GM21723 (cell line): ENCODE measurements at regions not wholly inside any gene's neighbourhood (a gene's known extent, or its start where the extent isn't known, plus 50 kb on each side); places are given as distances from the start of the nearest gene placed in this dataset.

Experiments
- ATAC-seq: cut with Tn5 transposase; IDR thresholded peaks from one replicate; pipeline ENCODE4 v1.9.1; 2021; ENCODE audit warnings: mild to moderate bottlenecking, moderate library complexity; ENCODE audit not compliant: unreplicated experiment

DNA sequence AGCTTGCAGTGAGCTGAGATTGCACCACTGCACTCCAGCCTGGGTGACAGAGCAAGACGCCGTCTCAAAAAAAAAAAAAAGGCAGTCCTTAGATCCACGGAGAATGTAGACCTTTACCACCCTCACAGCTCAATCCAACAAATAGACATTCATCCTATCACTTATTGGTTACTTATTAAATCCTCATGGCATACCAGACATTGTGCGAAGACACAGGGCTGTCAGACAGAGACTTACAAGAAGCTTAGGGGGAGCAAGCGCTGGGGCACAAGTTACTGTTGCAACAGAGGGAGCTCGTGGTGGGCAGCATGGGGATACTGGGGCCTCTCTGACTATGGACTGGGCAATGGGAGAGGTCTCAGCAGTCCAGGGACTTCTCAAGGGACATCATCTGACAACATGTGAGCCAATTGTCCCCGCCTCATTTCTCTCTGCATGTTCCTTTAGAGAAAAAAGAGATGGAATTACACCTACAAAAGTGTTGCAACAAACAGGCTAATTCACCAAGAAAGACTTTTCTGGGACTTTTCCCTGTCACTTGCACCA is 82.8 kb upstream of the TNS3 start:
- ATAC-seq, result no peak

DNA sequence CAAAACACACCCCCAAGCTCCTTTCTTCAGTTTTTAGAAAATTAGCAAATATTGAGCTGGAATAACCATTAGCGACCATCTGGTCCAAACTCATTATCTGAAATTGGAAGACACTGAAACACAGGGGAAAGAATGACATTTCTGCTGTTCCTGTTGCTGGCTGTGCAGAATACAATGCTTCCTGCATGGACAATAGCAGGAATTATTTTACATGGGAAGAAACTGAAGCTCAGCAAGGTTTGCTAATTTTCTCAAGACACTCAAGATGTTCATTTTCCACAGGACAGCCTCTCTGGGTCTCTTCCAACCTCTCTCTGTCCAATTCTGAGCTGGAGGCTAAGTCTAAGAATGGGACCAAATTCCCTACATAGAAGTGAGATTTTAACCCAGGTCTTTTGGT is 81.9 kb upstream of the TNS3 start:
- no peak for ATAC-seq

DNA sequence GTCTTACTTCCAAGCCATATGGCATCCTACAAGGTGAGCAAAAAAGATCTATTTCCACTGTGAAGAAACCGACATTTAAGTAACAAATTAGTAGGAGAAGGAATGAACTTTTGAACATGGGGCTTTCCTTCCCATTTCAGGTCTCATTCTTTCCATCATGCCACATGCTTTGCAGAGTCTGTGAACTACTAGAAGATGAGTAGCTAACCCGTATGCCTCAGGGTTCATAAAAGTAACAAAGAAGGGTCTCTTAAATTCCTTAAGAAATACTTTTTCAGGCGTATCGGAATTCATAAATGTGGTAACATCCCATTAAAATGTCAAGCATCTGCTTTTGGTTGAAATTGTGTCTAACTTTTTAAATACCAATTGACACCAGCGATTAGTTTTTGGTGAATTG is 81.3 kb upstream of the TNS3 start:
- ATAC-seq, result no peak

DNA sequence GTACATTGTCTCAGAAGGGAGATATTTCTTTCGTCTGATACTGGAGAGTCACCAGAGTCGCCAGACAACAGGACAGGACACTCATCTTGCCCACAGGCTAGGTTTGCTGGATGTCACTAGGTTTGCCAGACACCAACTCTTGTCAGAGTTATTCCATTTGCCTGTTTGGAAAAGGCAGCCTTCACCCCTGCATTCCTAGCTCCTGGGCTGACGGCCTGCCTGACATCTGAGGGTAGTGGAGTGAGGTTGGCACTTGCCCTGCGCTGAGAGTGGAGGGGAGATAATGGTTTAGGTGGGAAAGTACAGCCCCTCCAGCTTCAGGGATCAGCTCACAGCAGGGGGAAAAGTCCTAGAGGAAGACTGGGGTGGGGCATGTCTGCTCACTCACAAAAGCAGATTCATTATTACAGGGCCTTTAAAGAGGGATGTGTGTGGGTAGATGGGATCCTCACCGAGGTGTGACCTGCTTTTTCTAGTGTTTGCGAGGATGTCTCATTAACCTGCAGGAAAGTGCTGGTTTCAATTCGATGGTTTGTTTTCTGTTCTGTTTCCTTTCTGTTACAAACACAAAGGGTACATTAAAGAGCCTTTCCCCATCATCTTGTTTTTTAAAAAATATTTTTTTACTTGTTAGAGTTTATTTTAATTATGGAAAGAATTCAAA is 79.3 kb upstream of the TNS3 start:
- peak; percentile 72 for ATAC-seq

DNA sequence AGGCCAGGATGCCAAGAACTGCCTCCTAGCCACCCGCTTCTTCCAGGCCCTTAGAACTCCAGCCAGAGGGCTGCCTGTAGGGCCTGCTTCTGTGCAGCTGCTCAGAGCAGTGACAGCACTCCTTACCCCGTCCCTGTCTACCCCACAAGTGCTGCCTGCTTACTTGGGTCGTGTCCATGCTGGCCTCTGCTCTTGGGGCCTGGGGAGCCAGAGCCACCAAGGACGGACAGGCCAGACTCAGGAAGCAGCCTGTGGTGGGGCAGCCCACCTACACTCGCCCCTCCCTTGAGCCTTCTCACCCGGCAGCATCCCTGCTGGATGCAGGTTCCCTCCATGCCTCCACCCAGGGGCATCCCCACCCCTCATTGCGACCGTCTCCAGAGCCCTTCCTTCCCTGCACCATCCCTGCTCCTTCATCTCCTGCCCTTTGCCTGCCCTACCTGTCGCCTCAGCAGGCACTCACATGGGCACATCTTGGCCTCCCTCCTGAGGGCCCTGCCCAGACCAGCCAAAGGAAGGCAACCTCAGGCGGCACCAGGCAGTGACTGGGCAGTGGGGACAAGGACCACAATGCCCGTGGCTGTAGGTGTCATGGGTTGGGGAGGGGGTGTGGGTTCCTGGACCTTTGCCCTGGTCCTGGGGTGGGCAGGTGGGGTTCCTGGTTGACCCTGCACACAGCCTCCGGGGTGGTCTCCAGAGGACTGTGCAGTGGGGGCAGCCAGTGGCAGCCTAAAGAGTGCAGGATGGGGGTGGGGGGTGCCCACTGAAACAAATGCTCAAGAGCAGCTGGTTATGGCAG is 78.0 kb upstream of the TNS3 start:
- ATAC-seq, result no peak

DNA sequence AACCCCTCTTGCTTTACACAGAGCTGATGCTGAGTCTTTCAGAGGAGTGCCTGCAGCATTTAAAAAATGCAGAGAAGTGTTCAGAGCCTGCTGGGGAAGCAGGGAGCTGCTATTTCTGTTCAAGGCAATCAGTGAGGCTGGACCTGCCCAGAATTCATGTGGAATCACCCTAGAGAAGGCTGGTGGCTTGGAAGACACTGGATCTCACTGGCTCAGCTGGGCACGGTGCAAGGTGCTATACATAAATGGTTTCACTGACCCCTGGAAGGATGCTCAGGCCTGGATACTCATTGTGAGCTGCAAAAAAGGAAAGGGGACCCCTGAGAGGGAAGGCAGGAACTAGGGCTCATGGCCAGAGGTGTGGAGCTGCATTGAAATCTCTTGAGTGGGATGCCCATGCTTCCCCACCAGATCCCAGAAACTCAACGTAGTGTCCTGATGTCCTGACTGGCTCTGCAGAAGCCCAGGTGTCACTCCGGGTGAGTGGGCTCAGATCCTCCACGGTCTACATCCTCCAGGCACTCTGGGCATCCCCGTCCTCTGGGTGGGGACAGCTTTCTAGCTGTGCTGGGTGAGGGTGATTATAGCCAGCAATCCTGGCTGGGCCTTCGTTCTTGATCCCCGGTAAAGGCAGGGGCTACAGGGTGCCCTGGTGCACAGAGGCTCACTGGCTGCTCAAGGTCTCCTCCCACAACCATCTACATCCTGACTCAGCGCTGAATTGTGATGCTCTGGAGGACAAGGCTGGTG is 77.2 kb upstream of the TNS3 start:
- ATAC-seq, result no peak

DNA sequence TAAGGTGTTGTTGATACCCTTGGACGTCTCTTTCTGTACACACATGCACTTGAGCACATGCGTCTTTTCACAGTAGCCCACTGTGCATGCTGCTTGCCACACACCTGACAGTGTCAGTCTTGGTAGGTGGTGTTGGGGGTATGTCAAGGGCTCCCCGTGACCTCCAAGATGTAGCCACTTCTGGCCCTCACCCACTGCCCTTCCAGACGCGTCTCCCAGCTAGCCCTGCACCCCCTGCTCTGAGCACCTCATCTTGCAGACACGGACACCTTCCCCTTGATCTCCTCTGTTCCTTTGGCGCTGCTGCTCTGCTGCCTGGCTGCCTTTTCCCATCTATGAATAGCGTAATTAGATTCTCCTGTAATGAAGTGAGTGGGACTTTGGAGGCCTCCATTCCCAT is 75.2 kb upstream of the TNS3 start:
- ATAC-seq, result no peak

DNA sequence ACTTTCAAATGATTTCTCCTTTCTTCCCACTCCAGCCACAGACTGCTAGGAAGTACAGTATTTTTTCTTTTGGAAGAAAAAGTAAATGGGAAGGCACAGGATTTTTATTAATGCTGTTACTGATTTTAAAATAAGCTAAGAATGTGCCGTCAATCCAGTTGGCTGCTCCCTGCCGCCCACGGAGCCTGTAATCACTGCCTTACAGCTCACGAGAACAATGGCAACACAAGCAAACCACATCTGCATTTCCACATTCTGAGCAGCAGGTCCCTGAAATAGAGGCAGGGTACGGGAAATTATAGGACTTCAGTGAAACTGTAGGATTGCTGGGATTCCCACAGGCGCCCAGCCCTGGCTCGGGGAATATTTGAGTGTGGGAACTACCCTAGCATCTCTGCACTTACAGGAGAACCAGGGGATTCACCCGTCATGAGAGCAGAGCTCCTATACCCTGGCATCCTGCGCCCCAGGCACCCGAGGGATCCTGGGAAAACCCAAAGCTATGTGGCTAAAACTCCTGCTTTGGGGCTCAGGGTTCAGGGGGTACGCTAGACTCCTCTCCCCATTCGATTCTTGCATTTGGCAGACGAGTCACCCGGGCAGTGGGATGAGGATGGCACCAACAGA is 72.9 kb upstream of the TNS3 start:
- no peak for ATAC-seq

DNA sequence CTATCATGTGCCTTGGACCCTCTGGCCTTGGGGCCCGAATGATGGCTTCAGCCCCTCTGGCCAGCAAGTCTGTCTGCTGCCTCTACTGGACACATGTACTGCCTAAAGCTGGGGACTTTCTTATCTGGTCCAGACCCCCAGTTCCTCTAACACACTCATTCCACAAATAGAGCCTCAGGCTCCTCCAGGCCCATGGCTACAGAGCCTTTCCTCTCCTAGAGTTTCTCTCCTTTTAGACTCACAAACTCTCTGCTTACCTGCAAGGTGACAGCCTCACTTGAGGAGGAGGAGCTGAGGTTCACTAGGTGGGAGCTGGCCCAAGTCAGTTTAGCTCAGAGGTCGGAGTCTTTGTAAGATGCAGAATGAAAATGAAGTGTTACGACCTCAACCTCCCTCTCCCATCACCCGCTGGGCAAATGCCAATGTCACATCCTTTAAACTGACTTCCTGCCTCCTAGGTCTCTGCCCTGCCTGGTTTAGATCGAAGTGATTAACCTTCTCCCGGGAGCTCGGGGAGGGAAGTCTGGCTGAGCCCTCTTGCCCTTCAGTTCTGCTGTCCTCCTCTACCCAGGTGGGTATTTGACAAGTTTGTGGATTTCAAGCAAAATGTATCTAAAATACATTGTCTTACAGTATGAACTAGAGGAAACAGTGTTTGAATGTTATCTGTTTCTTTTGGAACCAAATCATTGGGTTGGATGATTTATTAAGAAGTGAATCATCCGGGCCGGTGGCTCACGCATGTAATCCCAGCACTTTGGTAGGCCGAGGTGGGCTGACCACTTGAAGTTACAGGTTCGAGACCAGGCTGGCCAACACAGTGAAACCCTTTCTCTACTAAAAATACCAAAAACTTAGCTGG is 71.9 kb upstream of the TNS3 start:
- no peak for ATAC-seq

DNA sequence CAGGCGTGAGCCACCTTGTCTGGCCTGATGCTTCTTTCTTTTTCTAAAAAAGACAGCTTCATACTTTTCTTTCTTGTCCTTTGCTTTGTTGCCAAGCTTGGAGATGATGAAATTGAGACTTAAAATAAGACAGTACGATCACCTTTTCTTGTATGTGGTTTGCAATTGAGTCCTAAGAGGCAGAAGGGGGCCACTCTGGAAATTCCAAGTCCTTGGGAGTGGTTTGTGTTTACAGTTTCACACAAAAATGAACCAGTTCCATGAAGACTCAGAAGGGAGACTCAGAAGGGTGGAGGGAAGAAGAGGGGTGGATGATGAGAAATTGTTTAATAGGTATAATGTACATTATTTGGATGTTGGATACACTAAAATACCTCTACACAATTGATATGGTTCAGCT is 70.7 kb upstream of the TNS3 start:
- ATAC-seq, result no peak

DNA sequence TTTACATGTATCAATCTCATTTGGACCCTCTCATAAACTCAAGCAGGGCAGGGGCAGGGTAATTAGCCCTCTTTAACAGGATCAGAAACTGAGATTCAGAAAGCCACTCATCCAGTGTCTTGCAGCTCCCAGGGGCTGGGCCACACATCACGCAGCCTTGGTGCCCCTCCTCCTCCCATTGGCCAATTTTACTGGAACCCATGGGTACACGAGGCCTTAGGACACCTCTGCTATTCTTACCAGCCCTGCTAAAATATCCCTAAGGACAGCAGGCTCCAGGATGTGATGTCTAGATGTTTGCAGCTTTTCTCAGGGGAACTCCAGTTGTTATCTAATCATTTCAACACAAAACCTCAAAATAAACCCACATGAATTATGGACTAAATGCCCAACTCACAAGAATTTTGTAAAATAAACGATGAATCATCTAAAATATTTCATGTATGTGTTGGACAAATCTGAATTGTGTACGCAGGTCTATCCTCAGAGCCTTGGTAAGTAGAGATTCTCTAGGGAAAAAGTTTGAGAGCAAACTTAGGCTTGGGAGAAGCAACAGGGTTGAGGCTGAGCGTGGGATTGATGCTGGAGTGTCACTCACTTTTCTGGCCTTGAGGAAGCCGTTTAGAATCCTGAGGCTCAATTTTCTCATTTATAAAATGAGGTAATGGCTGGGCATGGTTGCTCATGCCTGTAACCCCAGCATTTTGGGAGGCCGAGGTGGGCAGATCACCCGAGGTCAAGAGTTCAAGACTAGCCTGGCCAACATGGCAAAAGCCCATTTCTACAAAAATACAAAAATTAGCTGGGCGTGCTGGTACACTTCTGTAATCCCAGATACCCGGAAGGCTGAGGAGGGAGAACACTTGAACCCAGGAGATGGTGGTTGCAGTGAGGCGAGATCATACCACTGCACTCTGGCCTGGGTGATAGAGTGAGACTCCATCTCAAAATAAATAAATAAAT is 69.7 kb upstream of the TNS3 start:
- no peak for ATAC-seq

DNA sequence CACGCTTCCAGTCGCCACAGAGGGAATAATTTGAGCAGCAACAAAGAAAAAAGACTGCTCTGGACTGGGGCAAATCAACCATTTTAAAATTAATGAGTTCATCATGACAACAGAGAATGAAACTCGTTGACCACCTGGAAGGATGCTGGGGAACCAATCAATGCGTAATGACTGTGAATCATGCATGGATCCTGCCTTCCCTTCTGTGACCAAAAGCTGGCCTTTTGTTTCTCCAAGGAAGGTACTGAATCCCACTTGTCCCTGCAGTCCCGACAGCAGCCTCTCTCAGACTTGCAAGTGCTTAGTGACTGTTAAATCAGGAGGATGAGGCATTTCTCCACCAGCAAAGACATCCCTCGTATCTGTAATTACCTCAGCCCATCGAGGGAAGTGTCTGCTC is 68.0 kb upstream of the TNS3 start:
- no peak for ATAC-seq

DNA sequence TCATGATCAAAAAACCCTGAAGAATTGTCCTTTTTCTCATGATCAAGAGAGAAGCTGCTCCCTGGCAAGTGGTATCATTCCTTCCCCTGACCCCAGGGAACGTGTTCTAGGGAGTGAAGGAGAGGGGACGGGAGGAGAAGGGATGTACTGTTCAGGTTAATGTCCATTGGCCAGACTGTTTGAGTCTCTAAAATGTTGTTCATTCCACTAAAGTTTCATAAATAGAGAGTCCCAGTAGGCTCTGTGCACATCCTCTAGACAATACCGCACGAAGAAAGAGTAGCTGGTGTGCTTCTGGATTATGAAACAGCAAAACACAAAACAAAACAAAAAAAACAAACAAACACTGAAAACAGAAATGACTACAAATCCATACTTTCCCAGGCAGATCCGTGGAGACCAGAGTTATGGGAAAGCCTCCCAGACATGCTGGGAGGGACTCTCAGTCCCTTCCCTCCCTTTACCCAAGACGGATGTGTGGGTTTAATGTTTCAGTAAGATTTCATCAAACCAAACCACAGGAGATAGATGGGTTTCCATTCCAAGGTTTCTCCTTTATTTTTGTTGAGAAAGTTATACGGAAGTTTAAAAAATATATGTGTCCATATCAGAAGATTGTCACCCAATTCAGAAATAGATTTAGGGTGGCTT is 66.5 kb upstream of the TNS3 start:
- no peak for ATAC-seq

DNA sequence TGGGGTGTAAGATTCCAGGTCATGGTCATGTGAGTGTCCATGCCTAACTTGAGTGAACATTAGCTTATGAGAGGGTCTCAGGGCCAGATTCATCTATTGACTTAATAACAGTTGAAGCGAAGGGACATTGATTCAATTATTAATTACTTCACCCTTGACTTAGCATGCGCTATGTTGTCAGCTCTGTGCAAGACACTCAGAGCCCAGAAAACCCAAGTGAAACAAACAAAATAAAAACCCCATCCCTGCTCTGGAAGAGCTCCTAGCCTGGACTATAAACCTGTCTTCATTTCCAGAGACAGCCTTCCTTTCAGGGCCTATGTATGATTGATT is 66.0 kb upstream of the TNS3 start:
- ATAC-seq, result no peak

DNA sequence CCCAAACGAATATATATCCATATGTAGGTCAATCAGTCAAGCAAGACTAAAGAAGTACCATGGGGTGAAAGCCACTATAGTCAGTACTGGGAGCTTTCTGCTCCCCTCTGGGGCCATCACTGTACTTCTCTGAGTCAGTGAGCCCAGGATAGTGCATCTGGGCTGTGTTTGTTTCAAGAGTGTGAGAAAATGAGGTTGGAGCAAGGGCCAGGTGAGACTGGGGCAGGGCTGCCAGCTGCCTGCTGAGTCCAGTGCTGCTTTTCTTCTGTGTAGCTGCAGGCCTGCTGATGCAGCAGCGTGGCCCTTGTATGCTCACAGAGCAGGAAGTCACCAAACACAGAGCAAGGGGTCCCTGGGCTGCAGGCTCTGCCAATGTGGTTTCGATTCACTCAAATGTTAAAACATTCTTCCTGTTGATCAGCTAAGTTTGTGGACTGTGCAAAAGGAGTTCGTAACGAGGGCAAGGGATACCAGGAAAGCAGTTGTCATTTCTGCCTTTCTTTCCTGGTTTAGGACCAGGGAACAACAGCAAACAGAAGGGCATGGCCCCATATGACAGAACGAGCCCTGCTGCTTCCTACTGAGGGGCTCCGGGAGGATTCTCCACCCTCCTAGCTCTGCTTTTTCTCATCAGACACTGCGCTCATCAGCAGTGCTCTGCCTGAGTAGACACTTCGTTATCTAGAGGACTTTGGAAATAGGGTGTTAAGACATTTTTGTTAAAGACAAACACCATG is 65.4 kb upstream of the TNS3 start:
- ATAC-seq, result peak; percentile 80

DNA sequence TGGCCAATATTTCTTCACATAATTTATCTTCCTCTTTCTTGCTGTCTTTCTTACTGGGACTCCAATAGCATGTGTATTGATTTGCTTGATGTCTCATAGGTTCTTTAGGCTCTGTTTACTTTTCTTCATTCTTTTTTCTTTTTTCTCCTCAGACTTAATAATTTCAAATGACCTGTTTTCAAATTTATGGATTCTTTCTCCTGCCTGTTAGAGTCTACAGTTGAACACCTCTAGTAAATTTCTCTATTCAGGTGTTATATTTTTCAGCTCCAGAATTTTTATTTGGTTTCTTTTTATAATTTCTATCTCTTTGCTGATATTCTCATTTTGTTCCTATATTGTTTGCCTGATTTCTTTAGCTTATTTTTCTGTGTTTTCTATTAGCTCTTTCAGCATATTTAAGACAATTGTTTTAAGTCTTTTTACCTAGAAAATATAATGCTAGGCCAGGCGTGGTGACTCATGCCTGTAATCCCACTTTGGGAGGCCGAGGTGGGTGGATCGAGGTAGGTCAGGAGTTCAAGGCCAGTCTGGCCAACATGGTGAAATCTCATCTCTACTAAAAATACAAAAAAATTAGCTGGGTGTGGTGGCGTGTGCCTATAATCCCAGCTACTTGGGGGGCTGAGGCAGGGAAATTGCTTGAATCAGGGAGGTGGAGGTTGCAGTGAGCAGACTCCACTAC is 61.9 kb upstream of the TNS3 start:
- no peak for ATAC-seq

DNA sequence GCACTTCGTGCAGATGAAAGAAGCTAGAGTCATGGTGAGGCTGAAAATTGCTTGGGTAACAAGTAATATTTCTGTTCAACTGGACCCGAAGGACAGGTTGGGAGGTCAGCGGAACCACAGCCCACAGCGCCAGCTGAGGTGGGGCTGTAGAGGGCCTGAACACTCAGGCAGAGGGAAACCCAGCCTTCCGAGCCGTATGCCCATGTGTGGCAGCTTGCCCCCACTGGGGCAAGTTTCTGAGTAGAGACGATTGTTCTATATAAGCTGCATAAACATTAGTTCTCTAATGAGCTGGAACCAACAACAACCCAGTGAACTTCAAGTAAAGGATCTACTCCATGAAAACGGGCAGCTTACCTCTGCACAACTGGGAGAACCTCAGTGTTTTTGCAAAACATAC is 58.4 kb upstream of the TNS3 start:
- no peak for ATAC-seq
